Renal cortex interstitium (tissue), 11 donors: ENCODE measurements at regions not wholly inside any gene's neighbourhood (a gene's known extent, or its start where the extent isn't known, plus 50 kb on each side); places are given as distances from the start of the nearest gene placed in this dataset.
A peak's percentile ranks its signal among the peaks of the same experiment; 100 is the strongest.

Experiments
- DNase-seq, 11 donors: peaks; one replicate each; pipeline ENCODE4 v3.0.0-alpha.2; 2013; ENCODE audit warnings: low read depth in 9 of 11, low spot score in 4 of 11; ENCODE audit errors: extremely low read depth in 1 of 11

- DNase-seq = no peak
Measured at GRCh38 chr17:33964344-33964979, 290.6 kb upstream of the CCL2 start.

GRCh38 chr17:33966410-33967059 is 288.6 kb upstream of the CCL2 start:
- no peak for DNase-seq

DNA sequence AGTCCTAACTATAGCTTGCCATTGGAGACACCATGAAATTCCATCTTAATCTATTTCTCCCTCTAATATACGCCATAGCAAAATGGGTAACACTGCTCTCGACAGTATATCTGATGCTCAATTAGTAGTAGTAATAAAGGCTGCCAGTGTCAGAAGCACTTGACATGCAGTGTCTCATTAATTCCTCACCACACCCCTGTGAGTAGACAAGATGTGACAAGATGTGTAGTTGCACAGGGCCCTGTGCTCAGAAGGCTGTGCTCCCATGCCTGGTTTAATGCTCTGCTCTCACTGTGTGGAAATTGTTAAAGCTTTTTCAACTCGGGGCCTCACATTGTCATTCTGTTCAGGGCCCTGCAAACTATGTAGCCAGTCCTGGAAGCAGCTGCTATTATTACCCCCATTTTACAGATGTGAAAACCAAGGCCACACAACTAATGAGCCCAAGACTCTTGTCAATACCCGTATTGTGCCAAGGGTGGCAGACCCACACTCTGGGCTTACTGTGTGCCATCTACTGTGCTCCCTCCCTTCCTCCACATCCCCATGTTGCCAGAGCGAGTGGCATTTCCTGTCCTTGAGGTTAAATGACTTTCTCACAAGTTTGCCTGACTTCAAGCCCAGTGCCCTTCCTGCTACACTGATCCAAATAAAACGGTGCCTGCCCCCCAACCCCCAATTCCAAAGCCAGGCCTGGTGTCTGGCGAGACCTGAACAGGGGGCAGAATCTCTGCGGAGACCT is 287.3 kb upstream of the CCL2 start:
- DNase-seq = no peak

GRCh38 chr17:33968350-33969044 is 286.6 kb upstream of the CCL2 start:
- DNase-seq = no peak

DNA sequence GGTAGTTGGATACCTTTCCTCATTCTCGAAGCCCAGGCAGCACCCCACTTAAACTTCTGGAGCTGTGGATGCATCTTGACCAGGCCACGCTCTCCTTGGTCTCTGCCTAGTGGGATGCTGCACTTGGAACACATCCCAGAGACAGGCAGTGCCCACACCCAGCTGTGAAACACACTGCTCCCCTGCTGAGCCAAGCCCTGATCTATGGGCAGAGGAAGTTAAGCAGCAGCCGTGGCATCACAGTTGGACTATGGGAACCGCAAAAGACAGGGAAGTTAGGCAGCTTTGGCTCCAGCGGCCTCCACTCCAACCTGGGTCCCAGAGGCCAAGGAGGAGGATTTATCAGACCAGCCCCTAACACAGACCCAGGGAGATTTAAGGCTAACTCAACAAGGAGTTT is 284.8 kb upstream of the CCL2 start:
- no peak for DNase-seq

- no peak for DNase-seq
Measured at GRCh38 chr17:33972763-33973162, 282.3 kb upstream of the CCL2 start.

DNA sequence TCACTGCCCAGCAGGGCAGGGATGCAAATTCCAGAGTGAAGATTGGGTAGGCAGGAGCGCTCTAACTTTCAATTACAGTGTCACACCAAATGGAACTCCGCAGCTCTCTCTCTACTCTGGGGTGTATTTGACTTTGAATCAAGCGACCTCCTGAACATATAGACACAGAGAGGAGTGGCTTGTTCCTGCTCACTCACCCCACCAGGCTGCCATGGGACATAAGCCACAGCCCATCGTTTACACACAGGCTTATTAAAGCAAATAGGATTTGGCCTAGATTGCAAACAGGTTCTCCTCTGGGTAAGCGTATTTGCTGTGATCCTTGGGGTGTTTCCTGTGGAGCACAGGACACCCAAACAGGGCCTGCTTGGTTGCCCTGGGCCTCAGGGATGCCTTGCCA is 281.6 kb upstream of the CCL2 start:
- DNase-seq = no peak

- no peak for DNase-seq
Measured at GRCh38 chr17:33974276-33974675, 280.8 kb upstream of the CCL2 start.

DNA sequence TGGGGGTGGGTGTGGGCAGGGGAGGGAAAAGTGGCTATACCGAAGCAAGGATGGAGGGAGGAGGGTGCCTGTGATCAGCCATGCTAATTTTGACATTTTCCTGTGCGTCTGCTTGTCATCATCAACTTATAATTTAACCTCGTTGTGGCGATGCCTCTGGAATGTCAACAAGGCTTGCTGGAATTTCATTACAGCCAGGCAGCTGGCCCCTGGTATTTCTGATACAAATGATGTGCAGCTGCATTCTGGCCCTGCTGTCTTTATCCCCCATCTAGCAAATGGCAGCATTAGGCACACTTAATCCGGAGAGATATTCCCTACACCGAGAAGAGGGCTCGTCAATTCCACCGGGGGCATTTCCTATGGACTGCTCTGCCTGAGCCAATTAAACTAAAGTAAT is 278.3 kb upstream of the CCL2 start:
- DNase-seq = no peak

DNA sequence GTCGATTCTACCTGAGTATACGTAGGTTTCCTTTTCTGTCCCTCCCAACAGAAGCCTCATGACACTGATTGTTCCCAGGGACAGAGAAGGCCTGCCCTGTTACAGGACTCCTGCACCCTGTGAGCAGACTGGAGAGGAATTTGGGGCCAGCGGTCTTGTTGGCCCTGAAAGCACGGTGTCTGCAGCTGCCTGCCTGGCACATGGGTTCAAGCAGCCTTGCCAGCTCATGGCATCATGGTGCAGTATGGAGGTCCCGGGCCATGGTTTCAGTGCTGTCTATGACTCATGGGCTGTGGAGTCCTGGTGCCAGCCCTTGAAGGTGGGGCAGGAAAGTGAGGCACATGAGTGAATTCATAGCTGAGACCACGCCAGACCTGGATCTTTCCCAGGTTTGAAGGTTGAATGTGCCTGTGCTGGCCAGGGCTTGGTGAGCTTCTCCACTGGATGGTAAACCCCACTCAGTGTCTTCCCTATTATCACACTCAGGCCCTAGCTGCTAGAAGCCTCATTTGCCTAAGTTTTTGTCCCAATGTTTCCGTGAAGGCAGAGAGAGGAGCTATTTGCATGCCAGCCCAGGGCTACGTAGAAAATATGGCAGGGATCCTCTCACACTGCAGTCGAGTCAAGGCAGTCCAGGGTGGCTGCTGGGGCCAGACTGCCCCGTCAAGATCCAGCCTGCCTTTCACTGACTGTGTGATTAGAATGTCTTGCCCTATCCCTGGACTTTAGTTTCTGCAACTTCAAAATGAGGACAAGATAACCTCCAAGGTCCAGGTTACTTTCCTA is 277.2 kb upstream of the CCL2 start:
- no peak for DNase-seq

- DNase-seq = no peak
Measured at GRCh38 chr17:33978889-33979288, 276.2 kb upstream of the CCL2 start.

GRCh38 chr17:33980193-33980592 is 274.9 kb upstream of the CCL2 start:
- no peak for DNase-seq

DNA sequence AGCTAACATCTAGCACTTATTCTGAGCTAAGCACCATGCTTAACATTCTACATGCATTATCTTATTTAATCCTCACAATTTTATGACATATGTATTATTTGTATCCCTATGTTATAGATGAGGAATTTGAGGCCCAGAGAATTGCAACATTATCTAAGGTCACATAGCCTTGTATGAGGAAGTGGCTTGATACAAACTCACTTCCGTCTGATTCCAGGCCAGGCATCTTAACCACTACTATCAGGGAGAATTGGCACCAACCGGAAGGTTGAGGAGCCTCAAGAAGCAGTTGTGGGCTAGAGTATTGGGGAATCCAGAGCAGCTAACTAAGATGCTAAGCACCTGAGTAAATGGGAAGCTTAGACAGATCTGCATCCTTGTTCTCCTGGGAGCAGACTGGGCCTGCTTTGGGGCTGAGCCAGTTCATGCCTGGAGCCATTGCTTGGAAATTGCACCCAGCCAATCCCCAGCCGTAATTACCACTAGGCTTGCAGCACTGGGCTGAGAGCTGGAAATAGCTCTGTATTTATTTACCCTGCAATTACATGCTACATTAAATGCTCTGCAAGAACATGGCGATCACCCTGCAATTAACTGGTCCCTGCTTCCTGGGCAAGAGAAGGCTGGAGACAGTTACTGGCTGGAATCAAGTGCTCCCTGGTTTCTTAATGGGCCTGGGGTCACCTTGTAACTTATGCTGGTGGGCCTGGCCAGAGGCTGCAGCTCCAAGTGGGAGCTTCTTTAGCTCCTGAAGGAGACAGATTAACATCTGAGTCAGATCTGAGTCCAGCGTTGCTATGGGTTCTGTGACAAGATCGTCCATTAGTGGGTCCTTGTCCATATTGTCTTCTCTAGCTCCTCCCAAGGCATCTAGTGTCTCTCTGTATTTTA is 273.1 kb upstream of the CCL2 start:
- DNase-seq = peak in 5 of 11 donors; percentile 1 to 27 (median 7)

DNA sequence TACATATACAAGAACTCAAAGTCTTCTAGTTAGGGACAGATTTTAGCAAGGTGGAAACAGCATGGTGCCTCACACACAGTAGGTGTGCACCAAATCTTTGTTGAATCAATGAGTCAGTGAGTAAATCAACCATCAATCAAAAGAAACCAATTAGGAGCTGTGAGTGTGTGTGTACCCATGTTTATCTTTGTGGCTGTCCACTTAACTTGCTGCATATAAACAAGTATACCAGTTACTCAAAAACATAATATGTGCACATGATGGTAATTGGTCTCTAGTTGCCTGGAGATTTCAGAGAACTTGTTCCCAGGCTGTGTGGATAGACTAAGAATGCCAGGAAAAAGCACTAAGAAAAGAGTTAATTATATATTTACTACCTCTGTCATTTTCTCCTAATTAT is 272.2 kb upstream of the CCL2 start:
- no peak for DNase-seq

DNA sequence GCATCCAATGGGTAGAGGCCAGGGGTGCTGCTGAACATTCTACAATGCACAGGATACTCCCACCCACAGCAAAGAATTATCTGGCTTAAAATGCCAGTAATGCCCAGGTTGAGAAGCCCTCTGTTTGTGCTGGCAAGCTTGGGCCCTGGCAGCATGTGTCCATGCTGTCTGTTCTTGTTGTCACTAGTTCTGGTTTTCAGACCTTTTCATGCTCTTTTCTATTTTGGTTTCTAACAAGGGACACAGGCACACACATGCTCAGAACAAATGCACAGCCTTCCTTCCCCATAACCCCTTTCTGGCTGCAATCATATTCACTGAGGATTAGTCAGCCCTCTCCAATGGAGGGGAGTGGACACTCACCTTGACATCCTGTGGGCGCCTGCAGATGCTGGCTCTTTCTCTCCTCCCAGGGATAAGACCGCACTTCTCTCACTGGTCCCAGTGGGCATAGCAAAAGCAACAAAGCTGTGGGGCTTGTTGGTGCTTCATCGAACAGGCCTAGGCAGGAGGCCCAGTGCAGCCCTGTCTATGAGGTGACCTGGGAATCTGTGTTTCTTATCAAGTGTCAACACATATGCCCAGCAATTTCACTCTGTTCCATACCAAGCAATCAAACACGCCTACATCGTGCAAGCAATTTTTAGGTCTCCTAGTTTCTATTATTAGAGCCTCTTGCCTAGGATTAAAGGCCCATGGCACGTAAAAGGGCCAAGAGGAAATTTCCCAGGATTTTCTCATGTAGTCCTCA is 271.1 kb upstream of the CCL2 start:
- no peak for DNase-seq

DNA sequence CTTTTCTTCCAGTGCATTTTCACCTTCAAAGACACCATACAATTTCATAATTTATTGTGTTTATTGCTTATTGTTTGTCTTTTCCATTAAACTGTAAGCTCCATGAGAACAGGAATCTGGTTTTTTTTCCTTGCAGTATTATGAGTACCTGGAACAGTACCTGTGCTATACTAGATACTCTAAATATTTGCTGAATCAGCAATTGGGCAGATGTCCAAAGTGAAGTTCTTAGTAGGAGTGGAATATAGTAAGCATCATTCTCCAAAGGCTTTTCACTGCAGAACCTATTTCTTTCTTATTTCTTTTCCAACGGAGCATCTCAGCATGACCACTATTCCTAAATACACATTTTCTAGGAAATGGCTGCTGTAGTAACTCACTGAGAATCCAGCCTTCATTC is 269.0 kb upstream of the CCL2 start:
- DNase-seq = no peak

DNA sequence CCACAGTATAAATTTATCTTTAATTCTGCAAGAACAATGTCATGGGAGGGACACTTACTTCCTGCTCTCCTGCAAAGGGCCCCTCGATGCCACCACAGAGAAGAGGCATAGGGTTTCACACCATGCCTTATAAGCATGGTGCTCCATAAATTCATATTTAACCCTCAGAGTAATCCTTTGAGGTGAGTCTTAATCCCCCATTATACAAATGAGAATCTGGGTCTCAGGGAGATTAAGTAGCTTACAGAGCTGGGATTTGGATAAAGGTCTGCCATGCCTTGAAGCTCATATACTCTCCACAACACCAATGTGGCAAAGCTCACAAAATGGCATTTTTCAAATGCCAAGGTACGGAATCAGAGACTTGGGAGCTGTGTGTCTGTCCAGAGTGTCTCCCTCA is 268.5 kb upstream of the CCL2 start:
- no peak for DNase-seq

DNA sequence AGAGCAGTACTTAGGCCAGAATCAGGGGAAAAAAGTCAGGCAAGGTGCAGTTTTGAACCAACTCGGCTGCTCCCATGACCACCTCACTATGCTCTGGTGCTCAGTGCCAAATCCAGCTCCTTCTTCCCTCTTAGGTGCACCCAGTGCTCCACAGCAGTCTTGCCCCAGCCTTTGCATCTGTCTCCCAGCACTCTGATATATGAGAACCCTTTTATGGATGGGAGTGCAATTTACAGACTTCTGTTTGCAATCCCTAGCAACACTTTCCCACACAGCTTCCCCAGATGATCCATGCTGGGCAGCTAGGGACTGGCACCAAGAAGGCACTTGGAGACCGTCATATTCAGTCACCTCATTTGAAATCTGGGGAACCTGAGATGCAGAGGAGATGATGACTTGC is 267.9 kb upstream of the CCL2 start:
- DNase-seq = no peak
